GM21723 (cell line): ENCODE measurements at regions not wholly inside any gene's neighbourhood (a gene's known extent, or its start where the extent isn't known, plus 50 kb on each side); places are given as distances from the start of the nearest gene placed in this dataset.

ENCODE experiments used
- ATAC-seq: cut with Tn5 transposase; IDR thresholded peaks from one replicate; pipeline ENCODE4 v1.9.1; 2021; ENCODE audit warnings: mild to moderate bottlenecking, moderate library complexity; ENCODE audit not compliant: unreplicated experiment

DNA sequence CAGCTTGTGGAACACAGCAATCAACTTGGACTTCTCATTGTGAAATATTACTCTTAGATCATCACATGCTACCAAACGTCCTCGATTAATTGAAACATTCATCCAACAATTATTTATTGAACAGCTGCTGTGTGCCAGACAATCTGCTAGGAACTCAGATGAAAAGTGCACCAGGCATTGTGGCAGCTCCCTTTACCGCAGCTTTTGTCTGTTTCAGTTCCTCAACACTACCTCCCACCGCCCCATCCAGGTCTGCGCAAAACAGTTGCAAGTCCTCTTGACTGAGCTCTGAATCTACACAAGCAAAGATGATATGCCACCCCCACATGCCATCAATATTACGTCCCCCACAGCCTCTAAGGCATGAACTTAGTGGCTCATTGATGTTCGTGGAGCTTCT lies 1094.4 kb upstream of the MAP3K7 start:
- ATAC-seq: no peak

DNA sequence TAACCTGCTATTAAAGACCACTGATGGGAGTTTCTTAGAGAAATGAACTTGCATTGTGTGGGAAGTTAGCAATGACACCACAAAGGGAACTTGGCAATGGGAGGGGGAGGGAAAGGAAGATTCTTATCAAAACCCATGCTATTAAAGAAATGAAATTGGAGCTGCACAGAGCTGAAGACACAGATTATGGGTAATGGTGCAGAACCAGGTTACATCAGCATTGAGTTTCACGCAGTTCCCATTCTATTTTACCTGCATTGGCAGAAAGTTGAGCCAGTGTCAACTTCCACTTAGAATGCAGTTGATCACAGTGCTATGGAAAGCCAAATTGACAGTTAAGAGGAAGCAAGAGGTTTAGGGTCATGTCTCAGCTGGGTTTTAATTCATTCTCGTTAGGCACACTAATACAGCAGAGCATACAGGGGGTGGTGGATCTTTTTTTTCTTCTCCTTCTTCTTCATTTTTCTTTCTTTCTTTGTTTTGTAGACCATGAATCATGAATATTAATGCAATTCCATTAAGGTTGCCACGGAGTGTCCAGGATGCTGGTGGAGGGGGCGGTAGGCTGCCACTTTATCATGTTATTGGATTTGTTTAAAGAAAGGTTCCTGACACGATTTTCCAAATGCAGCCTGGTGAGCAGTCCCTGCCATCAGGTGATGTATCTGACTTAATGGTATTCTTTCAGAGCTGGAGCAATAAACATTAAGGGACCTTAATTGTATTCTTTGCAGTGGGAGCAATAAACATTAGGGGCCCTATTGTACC lies 1092.0 kb upstream of the MAP3K7 start:
- ATAC-seq: no peak

- no peak for ATAC-seq
Measured at GRCh38 chr6:91672201-91672600, 1085.3 kb upstream of the MAP3K7 start.

DNA sequence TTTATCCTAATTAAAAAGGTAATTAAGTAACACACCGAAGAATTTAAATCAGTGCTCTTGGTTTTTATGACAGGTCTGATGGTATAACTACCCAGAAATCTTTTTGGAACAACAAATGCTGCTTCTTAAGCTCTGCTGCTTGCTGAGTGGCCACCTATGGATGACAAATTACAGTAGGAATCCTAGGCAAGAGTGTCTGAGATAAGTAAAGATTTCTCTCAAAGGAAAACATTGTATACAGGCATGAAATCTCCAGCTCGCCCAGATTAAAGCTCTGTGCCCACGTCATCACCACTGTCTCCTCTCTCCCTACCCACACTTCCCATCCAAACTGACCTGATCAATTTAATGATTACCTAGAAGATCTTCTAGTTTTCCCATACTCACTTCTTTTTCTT lies 1083.0 kb upstream of the MAP3K7 start:
- ATAC-seq: no peak

DNA sequence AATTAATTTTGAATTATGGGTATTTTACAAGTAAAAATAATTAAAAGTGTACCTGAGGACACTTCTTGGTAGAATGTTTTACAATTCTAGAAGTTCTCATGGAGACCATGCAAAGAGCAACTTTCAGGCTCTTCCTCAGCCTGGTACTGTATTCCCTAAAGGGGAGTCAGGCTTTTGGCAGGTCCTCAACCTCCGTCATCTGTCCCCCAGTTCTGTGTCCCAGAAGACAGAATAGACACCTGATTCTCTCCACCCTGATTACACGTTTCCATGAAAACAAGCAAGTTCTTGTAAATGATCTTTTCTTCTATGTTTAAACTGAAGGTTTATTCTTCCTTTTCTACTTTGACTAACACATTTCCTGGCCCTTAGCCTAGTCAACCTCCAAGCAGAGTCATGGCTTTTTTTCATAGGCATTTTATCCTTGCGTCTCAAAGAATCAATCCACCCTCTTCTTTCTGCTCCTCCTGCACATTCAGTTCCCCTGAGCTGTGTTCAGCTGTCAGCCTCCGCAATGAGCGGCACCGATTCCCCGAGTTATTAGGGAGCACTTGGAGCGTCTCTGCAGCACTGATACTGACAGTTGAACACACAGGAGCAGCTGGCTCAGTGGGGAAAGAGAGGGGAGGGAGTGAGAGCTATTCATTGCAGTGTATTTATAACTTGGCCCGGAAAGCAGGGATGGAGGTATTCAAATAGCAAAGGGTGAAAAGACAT lies 1082.4 kb upstream of the MAP3K7 start:
- no peak for ATAC-seq

- no peak for ATAC-seq
Measured at GRCh38 chr6:91667596-91667995, 1080.7 kb upstream of the MAP3K7 start.

DNA sequence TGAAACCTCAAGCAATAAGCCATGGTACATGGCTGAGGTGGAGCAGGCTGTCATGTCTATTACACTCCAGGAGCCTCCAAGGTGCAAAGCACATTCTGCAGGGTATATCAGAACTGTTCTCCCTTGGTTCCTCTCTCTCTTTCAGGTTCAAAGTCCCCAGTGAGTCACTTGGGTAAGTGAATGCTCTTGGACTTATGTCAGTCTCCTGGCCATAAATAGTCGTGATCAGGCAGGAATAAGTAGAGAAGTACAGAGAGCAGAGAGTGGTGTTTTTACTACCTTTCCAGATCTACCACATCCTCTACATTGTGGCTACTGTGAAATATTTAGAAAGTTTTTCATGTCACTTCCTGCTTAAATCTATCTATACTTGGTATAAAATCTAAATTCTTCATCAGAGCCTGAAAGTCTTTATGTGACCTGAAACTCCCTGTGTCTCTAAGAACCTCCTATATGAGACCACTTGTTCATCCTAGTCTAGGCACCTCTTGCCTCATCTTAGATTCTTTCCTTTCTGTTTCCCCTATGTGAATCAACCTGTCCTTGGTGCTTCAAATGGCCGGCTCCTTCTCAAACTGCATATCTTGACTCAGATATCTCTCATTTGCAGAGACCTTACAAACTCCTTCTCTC lies 1077.6 kb upstream of the MAP3K7 start:
- no peak for ATAC-seq

- ATAC-seq: no peak
Measured at GRCh38 chr6:91660893-91661292, 1074.0 kb upstream of the MAP3K7 start.

GRCh38 chr6:91659891-91660290 lies 1073.0 kb upstream of the MAP3K7 start:
- ATAC-seq: no peak

GRCh38 chr6:91654793-91655192 lies 1067.9 kb upstream of the MAP3K7 start:
- no peak for ATAC-seq

DNA sequence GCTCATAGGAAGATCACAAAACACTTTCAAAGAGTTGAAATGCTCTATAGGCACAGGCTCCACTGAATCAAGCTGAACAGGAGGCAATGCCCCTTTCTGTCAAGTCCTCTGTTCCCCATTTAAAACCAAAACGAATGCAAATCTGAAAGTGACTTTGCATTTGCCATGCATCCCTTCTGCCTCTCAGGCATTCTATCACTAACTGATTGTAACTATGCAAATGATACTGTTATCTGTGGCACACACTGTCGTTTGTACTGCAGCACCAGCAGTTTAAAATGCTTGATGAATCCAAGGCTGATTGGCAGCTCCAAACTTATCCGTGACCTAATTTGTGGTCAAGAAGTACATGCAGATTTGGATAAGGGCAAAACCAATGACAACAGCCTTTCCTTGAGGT lies 1067.5 kb upstream of the MAP3K7 start:
- no peak for ATAC-seq

DNA sequence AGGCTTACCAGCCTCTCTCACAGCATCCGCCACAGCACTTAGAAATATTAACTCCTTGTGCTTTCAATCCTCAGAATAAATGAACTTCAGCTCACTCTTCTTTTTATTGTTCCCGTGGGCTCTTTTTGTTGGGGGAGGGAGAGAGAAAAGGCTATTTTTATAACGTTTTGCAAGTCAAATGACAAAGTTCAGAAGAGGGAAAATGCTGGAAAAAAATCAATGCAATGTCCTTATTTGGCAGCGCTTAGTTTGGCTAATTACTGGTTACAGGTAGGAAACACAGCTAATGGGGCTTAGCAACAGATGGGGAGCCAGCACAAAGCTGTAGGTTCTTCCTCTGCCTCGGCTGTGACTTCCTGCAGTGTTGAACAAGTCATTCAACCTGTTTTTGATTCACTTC lies 1067.0 kb upstream of the MAP3K7 start:
- no peak for ATAC-seq

GRCh38 chr6:91653076-91653723 lies 1066.3 kb upstream of the MAP3K7 start:
- ATAC-seq: no peak

DNA sequence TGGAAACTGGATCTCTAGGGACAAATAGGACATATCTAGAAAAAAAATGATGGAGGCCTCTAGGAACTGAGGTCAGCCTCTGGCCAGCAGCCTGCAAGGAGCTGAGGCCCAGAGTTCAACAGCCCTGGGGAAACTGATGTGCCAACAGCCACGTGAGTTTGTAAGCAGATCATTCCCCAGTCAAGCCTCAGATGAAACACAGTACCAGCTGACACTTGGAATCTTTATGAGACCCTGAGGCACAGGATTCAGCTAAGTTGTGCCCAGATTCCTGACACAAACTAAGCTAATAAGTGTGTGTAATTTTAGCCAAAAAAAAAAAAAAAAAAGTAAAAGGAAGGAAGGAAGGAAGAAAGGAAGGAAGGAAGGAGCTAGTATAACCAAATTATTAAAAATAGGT lies 1059.8 kb upstream of the MAP3K7 start:
- no peak for ATAC-seq

DNA sequence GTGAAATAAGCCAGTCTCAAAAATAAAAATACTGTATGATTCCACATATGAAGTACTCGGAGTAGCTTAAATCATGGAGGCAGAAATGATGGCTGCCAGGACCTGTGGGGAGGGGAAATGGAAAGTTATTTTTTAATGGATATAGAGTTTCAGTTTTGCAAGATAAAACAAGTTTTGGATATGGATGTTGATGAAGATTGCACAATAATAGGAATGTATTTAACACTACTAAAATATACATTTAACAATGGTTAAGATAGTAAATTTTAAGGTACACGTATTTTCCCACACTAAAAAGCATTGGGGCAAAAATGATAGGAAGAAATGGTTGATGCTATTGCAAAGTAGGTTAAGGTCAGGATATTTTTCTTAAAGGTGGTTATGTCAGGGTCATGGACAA lies 1058.9 kb upstream of the MAP3K7 start:
- ATAC-seq: no peak

GRCh38 chr6:91637217-91637616 lies 1050.3 kb upstream of the MAP3K7 start:
- ATAC-seq: no peak

DNA sequence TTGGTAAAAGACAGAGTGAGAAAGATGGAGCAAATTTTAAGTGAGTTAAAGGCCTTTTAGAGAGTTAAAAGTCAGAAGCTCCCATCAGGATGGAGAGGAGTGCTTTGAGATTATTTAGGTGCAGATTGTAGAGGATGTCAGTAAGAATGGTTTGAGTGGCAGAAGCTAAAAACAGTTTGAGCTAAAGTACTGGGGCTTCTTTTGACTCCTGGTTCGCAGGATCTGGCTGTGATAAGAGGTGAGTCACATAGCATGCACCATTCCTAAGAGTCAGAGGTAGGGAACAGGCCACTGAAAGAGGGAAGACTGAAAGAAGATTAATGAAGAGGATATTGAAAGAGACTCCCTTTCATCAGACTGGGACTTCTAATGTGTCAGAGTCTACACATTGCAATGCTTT lies 1047.9 kb upstream of the MAP3K7 start:
- ATAC-seq: no peak

- no peak for ATAC-seq
Measured at GRCh38 chr6:91633374-91634111, 1046.7 kb upstream of the MAP3K7 start.

DNA sequence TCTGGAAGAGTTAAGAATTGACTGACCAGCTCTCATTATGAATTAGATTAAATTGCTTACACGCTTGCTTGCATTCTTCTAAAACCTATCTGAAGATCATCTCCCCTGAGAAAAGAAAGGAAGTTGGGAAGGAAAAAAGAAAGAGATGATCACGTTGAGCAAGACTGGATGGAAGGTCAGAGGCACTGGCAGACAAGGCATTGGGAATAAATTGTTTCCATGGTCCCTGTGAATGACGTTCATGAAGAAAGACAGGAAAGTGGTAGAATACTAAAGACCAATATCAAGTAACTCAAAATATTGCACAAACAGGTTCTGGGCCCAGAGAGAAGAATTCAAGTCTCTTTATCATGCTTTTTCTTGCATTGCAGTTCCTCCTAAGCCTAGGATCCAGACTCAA lies 1045.4 kb upstream of the MAP3K7 start:
- no peak for ATAC-seq

GRCh38 chr6:91631227-91631626 lies 1044.4 kb upstream of the MAP3K7 start:
- no peak for ATAC-seq

DNA sequence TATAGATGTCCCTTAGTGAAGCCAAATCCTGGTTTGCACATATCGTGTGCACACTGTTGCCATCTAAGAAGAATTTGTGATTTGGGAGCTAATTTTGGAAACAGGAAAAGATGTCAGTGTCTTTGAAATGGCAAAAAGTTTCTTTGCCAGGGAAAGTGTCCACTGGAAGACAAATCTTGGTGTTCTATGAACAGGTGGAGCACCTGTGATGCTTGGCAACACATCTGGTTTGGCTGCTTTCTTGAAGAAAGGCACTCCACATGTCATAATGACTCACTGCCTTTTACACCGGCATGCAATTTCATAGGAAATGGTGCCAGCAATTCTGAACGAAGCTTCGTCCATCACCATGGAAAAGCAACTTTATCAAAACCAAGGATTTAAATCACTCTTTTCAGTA lies 1040.0 kb upstream of the MAP3K7 start:
- ATAC-seq: no peak
